ENCODE measurements at regions not wholly inside any gene's neighbourhood (a gene's known extent, or its start where the extent isn't known, plus 50 kb on each side); places are given as distances from the start of the nearest gene placed in this dataset.

GRCh38 chr6:22028403-22029090 is 268.3 kb downstream of the PRL start:
- no peak for DNase-seq
- intact Hi-C loops (cut with DNase I): no loop called here

GRCh38 chr6:22029171-22029570 is 267.7 kb downstream of the PRL start:
- ATAC-seq (no peak), DNase-seq (no peak)
- intact Hi-C loops (cut with DNase I): no loop called here
- Histone ChIP-seq H3K4me1 (peaks cover 42% of the 10 kb centered on the region), H3K27me3 (ENCODE audit: low read depth) (no peaks in the 10 kb centered on the region), H3K27ac (peak overlapping the region; percentile 10), H3K36me3 (no peaks in the 10 kb centered on the region), H3K4me3 (no peak overlapping the region), H3K9me3 (no peaks in the 10 kb centered on the region)
- no peak for TF ChIP-seq CTCF (IDR thresholded peaks at IDR 0.05)

More at GRCh38 chr6:22028403-22029090, 268.3 kb downstream of the PRL start:
- peak in 1 of 2 donors; percentile 19 for ATAC-seq
- TF ChIP-seq CTCF (IDR thresholded peaks at IDR 0.05): no peak
- Histone ChIP-seq H3K27ac (peak overlapping the region; percentile 10), H3K36me3 (no peaks in the 10 kb centered on the region), H3K4me3 (no peak overlapping the region), H3K9me3 (no peaks in the 10 kb centered on the region), H3K27me3 (ENCODE audit: low read depth) (no peaks in the 10 kb centered on the region), H3K4me1 (peaks cover 42% of the 10 kb centered on the region)

- no peak overlapping the region for H3K27ac ChIP-seq
- H3K36me3 ChIP-seq: no peaks in the 10 kb centered on the region
- H3K4me1 ChIP-seq: peaks cover 29% of the 10 kb centered on the region
- no peak for ATAC-seq
- intact Hi-C loops (cut with DNase I): no loop called here
- H3K4me3 ChIP-seq: no peak overlapping the region
- H3K9me3 ChIP-seq: no peaks in the 10 kb centered on the region
- no peak for TF ChIP-seq CTCF (IDR thresholded peaks at IDR 0.05)
- DNase-seq: no peak
- no peaks in the 10 kb centered on the region for H3K27me3 ChIP-seq (ENCODE audit: low read depth)
Measured at GRCh38 chr6:22030730-22031619, 265.9 kb downstream of the PRL start.

- H3K27ac ChIP-seq: no peak overlapping the region
Measured at GRCh38 chr6:22035690-22036089, 261.1 kb downstream of the PRL start.

GRCh38 chr6:22036275-22036674 is 260.6 kb downstream of the PRL start:
- Histone ChIP-seq H3K4me3 (no peak overlapping the region), H3K9me3 (peaks cover 5% of the 10 kb centered on the region), H3K4me1 (no peaks in the 10 kb centered on the region), H3K36me3 (no peaks in the 10 kb centered on the region), H3K27ac (no peak overlapping the region), H3K27me3 (ENCODE audit: low read depth) (no peaks in the 10 kb centered on the region)
- intact Hi-C loops (cut with DNase I): no loop called here
- no peak for TF ChIP-seq CTCF (IDR thresholded peaks at IDR 0.05)
- ATAC-seq: peak; percentile 44 to 74
- DNase-seq: no peak

More at GRCh38 chr6:22035690-22036089, 261.1 kb downstream of the PRL start:
- Histone ChIP-seq H3K4me3 (no peak overlapping the region), H3K36me3 (no peaks in the 10 kb centered on the region), H3K4me1 (no peaks in the 10 kb centered on the region), H3K27me3 (ENCODE audit: low read depth) (no peaks in the 10 kb centered on the region), H3K9me3 (peaks cover 5% of the 10 kb centered on the region)
- ATAC-seq: no peak
- intact Hi-C loops (cut with DNase I): no loop called here
- no peak for TF ChIP-seq CTCF (IDR thresholded peaks at IDR 0.05)
- DNase-seq: no peak

All from lower lobe of right lung (tissue), 2 donors.